Femur (tissue), 1 donor: ENCODE measurements at regions not wholly inside any gene's neighbourhood (a gene's known extent, or its start where the extent isn't known, plus 50 kb on each side); places are given as distances from the start of the nearest gene placed in this dataset.

ENCODE experiments used
- DNase-seq: peaks from one replicate; pipeline ENCODE4 v3.0.0-alpha.2; 2017

DNA sequence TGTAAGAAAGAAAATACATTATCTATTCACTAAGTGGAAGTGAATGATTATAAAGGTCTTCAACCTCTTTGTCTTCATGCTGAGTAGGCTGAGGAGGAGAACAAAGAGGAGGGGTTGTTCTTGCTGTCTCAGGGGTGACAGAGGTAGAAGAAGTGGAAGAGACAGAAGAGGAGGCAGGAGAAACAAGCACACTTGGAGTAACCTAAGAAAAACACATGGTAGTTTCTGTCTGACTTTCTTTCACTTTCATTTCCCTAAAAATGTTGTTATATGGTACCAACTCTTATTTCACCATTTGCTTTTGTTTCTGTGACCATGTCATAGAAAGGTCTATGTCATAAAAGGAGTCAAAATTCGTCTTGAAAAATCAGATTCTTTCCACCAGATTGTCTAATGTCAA lies 696.6 kb upstream of the BRINP3 start:
- DNase-seq, result no peak

- no peak for DNase-seq
Measured at GRCh38 chr1:191176131-191176530, 698.5 kb upstream of the BRINP3 start.

- no peak for DNase-seq
Measured at GRCh38 chr1:191206513-191207207, 729.0 kb upstream of the BRINP3 start.

GRCh38 chr1:191222206-191222605 lies 744.5 kb upstream of the BRINP3 start:
- DNase-seq, result no peak

GRCh38 chr1:191240925-191241324 lies 763.3 kb upstream of the BRINP3 start:
- no peak for DNase-seq

DNA sequence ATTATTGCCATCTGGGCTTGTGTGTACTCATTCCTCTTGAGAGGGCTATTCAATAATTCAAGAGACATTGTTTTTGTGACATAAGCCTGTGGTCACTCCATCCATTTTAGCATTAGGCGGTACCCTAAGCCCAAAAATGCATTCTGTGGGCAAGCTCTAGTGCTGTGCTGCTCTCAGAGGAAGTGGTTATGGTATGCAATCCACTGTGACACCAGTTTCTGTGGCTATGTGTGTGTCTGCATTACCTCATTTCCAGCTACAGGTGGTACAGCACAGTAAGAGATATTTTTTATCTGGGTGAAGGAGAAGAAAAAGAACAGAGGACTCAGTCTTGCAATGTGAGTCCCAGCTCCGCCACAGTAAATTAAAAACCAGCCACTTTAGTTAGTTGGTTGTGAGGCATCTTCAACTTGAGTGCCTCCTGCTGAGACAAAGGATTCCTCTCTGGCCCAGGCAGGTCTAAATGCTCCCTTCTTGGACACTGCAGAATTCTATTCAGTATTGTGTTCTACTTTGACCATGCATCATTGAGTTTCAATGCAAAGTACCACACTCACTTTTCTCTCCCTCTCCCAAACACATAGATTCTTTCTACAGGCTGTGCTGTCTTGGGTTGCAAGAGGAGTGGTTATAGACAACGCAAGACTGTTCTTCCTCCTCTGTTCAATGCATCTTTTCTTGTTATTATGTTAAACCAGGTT lies 777.8 kb upstream of the BRINP3 start:
- DNase-seq, result no peak

DNA sequence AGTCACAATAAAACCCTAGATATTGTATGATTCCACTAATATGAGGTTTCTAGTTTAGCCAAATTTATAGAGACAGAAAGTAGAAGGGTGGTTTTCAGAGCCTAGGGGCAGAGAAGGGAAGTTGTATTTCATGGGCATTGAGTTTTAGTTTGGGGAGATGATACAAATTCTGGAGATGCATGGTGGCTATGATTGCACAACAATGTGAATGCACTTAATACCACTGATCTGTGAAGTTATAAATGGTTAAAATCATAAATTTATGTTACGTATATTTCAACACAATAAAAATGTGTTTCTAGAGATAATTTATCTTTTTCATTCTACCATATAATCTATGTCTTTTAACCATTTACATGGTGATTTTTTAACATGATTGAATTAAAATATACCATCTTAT lies 779.3 kb upstream of the BRINP3 start:
- no peak for DNase-seq

DNA sequence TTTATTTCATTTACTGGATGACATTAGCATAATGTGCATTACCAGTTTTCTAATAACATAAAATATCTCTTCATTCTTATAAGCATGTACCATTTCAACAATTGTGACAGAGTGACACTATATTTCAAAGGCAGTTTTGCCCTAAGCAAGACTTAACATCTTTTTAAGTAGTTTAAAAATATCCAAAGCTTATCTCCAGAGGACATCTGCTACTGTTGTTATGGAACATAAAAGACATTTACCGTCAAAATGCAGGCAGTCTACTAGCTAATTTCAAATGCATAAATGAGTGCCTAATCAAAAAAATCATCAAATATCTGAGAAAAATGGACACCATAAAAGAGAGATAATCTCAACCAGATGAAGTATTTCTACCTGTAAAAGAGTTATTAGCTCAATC lies 782.4 kb upstream of the BRINP3 start:
- DNase-seq, result no peak

DNA sequence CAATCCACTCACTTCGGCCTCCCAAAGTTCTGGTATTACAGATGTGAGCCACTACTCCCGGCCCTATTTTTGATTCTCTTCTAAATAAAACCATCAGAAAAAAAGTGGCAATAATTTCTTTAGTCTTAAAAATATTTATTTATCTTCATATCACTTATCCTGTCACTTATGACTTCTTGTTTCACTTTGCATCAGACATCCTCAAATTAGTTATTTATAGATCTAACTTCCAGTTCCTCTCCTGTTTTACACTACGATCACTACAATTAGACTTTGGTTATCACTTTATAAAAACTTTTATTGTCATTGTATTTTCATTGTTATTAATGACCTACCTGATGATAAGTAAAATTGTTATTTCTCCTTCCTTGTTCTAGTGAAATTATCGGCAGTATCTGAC lies 783.4 kb upstream of the BRINP3 start:
- no peak for DNase-seq

GRCh38 chr1:191279266-191279800 lies 801.7 kb upstream of the BRINP3 start:
- DNase-seq, result no peak

DNA sequence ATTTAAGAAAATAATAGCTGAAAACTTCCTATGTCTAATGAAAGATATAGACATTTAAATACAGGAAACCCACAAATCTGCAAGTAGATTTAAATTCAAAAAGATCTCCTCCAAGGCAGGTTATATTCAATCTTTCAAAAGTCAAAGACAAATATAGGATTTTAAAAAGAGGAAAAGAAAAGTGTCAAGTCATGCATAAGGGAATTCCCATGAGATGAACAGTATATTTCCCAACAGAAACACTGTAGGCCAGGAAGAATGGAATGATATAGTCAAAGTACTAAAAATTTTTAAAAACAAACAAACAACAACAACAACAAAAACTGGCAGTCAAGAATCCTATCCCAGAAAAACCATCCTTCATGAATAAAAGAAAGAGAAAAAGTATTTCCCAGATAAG lies 806.5 kb upstream of the BRINP3 start:
- DNase-seq, result no peak

DNA sequence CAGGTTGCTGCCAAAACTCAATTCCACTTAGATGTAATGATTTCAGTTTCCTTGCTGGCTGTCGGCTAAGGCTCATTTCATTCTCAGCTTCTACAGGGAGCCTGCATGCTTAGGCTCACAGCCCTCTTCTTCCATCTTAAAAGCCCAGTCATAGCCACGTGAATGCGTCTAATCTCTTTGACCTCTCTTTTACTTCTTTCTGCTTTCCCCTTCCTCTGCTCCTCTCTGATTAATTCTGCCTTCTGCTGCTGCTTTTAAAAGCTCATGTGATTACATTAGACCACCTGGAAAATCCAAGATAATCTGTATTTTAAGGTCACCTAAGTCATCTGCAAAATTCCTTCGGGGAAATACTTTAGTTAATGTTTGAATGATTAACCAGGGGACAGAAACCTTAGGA lies 812.8 kb upstream of the BRINP3 start:
- no peak for DNase-seq

GRCh38 chr1:191305370-191305769 lies 827.7 kb upstream of the BRINP3 start:
- no peak for DNase-seq

DNA sequence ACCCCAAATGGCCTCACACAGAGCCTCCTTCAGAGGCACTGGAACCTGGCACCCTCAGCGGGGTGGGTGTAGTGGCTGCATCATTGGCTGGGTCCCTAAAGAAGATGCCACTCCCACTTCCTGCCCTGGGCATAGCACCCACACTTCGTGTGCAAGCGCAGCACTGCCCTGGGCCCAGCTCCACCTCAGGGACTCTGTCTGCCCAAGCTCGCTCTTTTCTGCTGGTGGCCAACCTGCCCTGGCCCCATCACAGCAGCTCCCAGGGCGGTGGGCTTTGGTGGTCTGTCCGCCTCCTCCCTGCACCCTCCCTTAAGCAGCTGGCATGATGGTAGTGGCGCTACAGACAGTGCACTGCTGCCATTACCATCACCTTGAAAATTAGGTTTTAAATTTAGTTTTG lies 829.3 kb upstream of the BRINP3 start:
- DNase-seq, result no peak

DNA sequence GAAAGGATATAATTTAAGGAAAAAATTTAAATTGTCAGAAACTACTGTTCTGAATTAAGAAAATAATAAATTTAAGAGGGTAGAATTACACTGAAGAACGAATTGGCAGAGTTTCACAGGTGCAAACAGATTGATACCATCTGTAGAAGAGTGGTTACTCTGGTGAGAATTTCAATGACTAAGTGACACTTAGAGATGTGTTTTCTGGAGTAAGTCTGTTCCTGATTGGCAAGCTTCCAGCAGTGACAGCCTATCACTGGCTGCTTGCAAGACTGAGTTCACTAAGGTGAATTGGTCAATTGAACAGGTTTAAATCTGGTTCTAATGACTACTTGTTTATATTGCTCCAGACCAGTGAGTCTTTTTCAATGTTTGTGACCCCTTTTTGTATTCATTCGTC lies 838.2 kb upstream of the RGS18 start:
- DNase-seq, result no peak

GRCh38 chr1:191327868-191328267 lies 830.4 kb upstream of the RGS18 start:
- DNase-seq, result no peak

GRCh38 chr1:191343816-191344215 lies 814.4 kb upstream of the RGS18 start:
- DNase-seq, result no peak

- DNase-seq, result no peak
Measured at GRCh38 chr1:191346381-191346780, 811.9 kb upstream of the RGS18 start.

DNA sequence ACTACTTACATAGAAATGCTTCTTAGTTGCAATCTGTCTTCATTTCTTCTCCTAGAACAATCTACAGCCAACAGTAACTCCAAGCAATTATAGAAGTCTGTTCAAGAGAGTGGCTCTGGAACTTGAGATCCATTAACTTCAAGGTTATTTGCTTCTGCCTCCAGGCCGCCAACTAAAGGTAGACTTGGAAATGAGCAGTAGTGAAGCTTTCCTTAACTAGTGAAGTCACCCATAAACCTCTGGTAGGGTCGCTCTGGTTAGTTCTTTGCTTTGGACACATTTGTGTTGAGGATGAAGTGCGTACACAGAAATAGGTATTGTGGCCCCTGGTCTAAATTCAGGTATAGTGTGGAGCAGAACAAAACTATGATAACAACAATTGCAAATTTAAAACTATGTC lies 809.9 kb upstream of the RGS18 start:
- DNase-seq, result no peak

GRCh38 chr1:191350938-191351337 lies 807.3 kb upstream of the RGS18 start:
- no peak for DNase-seq

DNA sequence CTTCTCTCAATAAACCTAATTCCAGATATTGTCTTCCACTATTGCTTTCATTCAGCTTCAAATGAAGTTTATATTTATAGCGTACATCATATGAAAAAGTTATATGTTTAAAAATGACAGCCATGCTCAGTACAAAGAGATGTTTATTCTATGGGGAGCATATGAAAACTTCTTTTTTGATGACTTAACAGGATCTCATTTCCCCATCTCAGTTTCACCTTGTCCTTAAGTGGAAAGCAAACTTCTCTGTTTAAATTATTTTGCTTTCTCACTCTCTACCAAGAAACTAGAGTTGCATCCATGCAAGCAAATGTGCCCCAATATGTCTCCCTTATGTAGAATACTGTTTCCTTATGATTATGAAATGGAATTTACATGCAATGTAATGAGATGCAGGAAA lies 799.5 kb upstream of the RGS18 start:
- DNase-seq, result no peak

DNA sequence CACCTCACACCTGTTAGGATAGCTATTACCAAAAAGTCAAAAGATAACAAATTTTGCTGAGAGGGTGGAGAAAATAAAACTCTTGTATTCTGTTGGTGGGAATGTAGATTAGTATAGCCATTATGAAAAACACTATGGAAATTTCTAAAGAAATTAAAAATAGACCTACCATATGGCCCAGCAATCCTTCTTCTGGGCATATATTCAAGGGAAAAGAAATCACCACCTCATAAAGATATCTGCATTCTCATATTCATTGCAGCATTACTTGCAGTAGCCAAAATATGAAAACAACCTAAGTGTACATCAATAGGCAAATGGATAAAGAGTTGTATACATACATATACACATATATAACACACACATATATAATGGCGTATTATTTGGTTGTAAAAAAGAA lies 791.6 kb upstream of the RGS18 start:
- DNase-seq, result no peak

GRCh38 chr1:191368891-191369654 lies 789.2 kb upstream of the RGS18 start:
- DNase-seq, result no peak

GRCh38 chr1:191371626-191372025 lies 786.6 kb upstream of the RGS18 start:
- DNase-seq, result no peak
